Uterus (tissue), 3 donors: ENCODE measurements at regions not wholly inside any gene's neighbourhood (a gene's known extent, or its start where the extent isn't known, plus 50 kb on each side); places are given as distances from the start of the nearest gene placed in this dataset.

Experiments
- DNase-seq, 2 donors: peaks; one replicate each; pipeline ENCODE4 v3.0.0-alpha.2; 2019 to 2020
- H3K27ac ChIP-seq, 2 donors: fragments of 200-600 bp; sonication (generic); 1 replicate in 1 of 2; 2 replicates in 1 of 2; pipeline ENCODE4 v1.5.1; 2016 to 2018
- H3K27me3 ChIP-seq, 2 donors: fragments of 200-600 bp; sonication (generic); one replicate each; pipeline ENCODE4 v1.5.1; 2018 to 2019; ENCODE audit warnings: control low read depth in 1 of 2
- H3K36me3 ChIP-seq, 2 donors: fragments of 200-600 bp; sonication (generic); one replicate each; pipeline ENCODE4 v1.5.1; 2019; ENCODE audit warnings: control low read depth in 1 of 2
- H3K4me1 ChIP-seq, 2 donors: fragments of 200-600 bp; sonication (generic); one replicate each; pipeline ENCODE4 v1.5.1; 2018 to 2019; ENCODE audit warnings: control low read depth in 1 of 2
- H3K4me3 ChIP-seq, 2 donors: fragments of 200-600 bp; sonication (generic); 1 replicate in 1 of 2; 2 replicates in 1 of 2; pipeline ENCODE4 v1.5.1; 2018 to 2019; ENCODE audit warnings: mild to moderate bottlenecking in 1 of 2
- H3K9me3 ChIP-seq, 2 donors: fragments of 200-600 bp; sonication (generic); one replicate each; pipeline ENCODE4 v1.5.1; 2019; ENCODE audit warnings: control low read depth in 1 of 2
- CTCF ChIP-seq, 4 experiments: fragments of 200-600 bp in 2 of 4; fragments of 450-650 bp in 2 of 4; sonication (generic) in 2 of 4; IDR thresholded peaks; one replicate each; pipeline ENCODE4 v1.5.1; 2016 to 2019; ENCODE audit warnings: antibody characterized with exemption in 4 of 4, mild to moderate bottlenecking in 2 of 4, moderate library complexity in 1 of 4
- POLR2A ChIP-seq, 2 donors: fragments of 450-650 bp; IDR thresholded peaks; one replicate each; pipeline ENCODE4 v1.6.1; 2016; ENCODE audit warnings: antibody characterized with exemption in 2 of 2, mild to moderate bottlenecking in 1 of 2, moderate library complexity in 1 of 2
- intact Hi-C: fragments of 100-400 bp; cut with DNase I; formaldehyde crosslinking; loops from one replicate; pipeline ENCODE4 v1.15.1; 2023; ENCODE audit warnings: low total_unique reads
- donor health status: DM: yes; HTN: yes; CAD: no.

GRCh38 chr4:173821876-173822275 is 291.8 kb upstream of the HAND2 start:
- Histone ChIP-seq H3K36me3 (no peaks in the 10 kb centered on the region), H3K4me1 (no peaks in the 10 kb centered on the region), H3K27ac (no peak overlapping the region), H3K4me3 (no peak overlapping the region), H3K27me3 (no peaks in the 10 kb centered on the region), H3K9me3 (no peaks in the 10 kb centered on the region)
- no peak for TF ChIP-seq POLR2A (IDR thresholded peaks at IDR 0.05)
- no peak for TF ChIP-seq CTCF (IDR thresholded peaks at IDR 0.05)
- no peak for DNase-seq
- intact Hi-C loops = no loop called here

GRCh38 chr4:173821036-173821435 is 291.0 kb upstream of the HAND2 start:
- no peaks in the 10 kb centered on the region for H3K9me3 ChIP-seq
- H3K4me3 ChIP-seq = no peak overlapping the region
- TF ChIP-seq CTCF (IDR thresholded peaks at IDR 0.05) = no peak
- TF ChIP-seq POLR2A (IDR thresholded peaks at IDR 0.05) = no peak
- no peaks in the 10 kb centered on the region for H3K27me3 ChIP-seq
- no peaks in the 10 kb centered on the region for H3K36me3 ChIP-seq
- DNase-seq = no peak
- intact Hi-C loops = no loop called here
- no peak overlapping the region for H3K27ac ChIP-seq
- no peaks in the 10 kb centered on the region for H3K4me1 ChIP-seq

- H3K4me3 ChIP-seq = no peak overlapping the region
- TF ChIP-seq CTCF (IDR thresholded peaks at IDR 0.05) (no peak), POLR2A (IDR thresholded peaks at IDR 0.05) (no peak)
- H3K36me3 ChIP-seq = no peaks in the 10 kb centered on the region
- H3K9me3 ChIP-seq = no peaks in the 10 kb centered on the region
- H3K27ac ChIP-seq = peak overlapping the region; percentile 49 to 61
- H3K27me3 ChIP-seq = no peaks in the 10 kb centered on the region
- peak; percentile 64 to 74 for DNase-seq
- H3K4me1 ChIP-seq = peaks cover 0 to 11% of the 10 kb centered on the region in 2 donors
- intact Hi-C loops = no loop called here
These were observed 277.3 kb upstream of the HAND2 start for GRCh38 chr4:173807347-173807746.

- TF ChIP-seq POLR2A (IDR thresholded peaks at IDR 0.05) (no peak), CTCF (IDR thresholded peaks at IDR 0.05) (no peak)
- H3K27me3 ChIP-seq = no peaks in the 10 kb centered on the region
- DNase-seq = no peak
- H3K4me3 ChIP-seq = no peak overlapping the region
- H3K4me1 ChIP-seq = peaks cover 0 to 11% of the 10 kb centered on the region in 2 donors
- no peaks in the 10 kb centered on the region for H3K36me3 ChIP-seq
- peak overlapping the region; percentile 49 to 61 for H3K27ac ChIP-seq
- no peaks in the 10 kb centered on the region for H3K9me3 ChIP-seq
- intact Hi-C loops = no loop called here
These were observed 275.9 kb upstream of the HAND2 start for GRCh38 chr4:173805884-173806283.

- TF ChIP-seq CTCF (IDR thresholded peaks at IDR 0.05) (no peak), POLR2A (IDR thresholded peaks at IDR 0.05) (no peak)
- Histone ChIP-seq H3K4me1 (peaks cover 0 to 11% of the 10 kb centered on the region in 2 donors), H3K36me3 (no peaks in the 10 kb centered on the region), H3K27me3 (no peaks in the 10 kb centered on the region), H3K9me3 (no peaks in the 10 kb centered on the region), H3K27ac (peak overlapping the region; percentile 75 to 80), H3K4me3 (no peak overlapping the region)
- DNase-seq = no peak
- intact Hi-C loops = no loop called here
These were observed 272.6 kb upstream of the HAND2 start for GRCh38 chr4:173802662-173803022.
